Activated CD4-positive, alpha-beta T cell treated with anti-CD3 and anti-CD28 coated beads, Interleukin-2, amount 10 ng/mL, durations not matched to agents 7 days and 5 days (primary cell): ENCODE measurements at regions not wholly inside any gene's neighbourhood (a gene's known extent, or its start where the extent isn't known, plus 50 kb on each side); places are given as distances from the start of the nearest gene placed in this dataset.
"Not testable (repeated sequence)": the region's sequence is repeated elsewhere in the genome, so short reads cannot be mapped to it uniquely, and the experiment has no call there.

Experiments used
- CTCF ChIA-PET: fragments of 350-600 bp; sonication (Branson Sonifier 250); formaldehyde crosslinking; loops from one replicate; lab custom pipeline; 2021; ENCODE audit warnings: antibody characterized with exemption; lab: Charles Lee
- POLR2A ChIA-PET: fragments of 350-600 bp; sonication (Branson Sonifier 250); formaldehyde crosslinking; loops from one replicate; lab custom pipeline; 2021; ENCODE audit warnings: antibody characterized with exemption; lab: Charles Lee
- DNase-seq: peaks from one replicate; pipeline ENCODE4 v3.0.0-alpha.2; 2020
- H3K27ac Mint-ChIP-seq: one replicate; pipeline ENCODE4 v1.8.0; 2021; ENCODE audit warnings: mild to moderate bottlenecking, moderate library complexity, mixed read lengths
- H3K27me3 Mint-ChIP-seq: one replicate; pipeline ENCODE4 v1.8.0; 2021; ENCODE audit warnings: mixed read lengths
- H3K36me3 Mint-ChIP-seq: one replicate; pipeline ENCODE4 v1.8.0; 2021; ENCODE audit warnings: low read depth, mixed read lengths
- H3K4me1 Mint-ChIP-seq: one replicate; pipeline ENCODE4 v1.8.0; 2021; ENCODE audit warnings: mixed read lengths
- H3K4me3 Mint-ChIP-seq: one replicate; pipeline ENCODE4 v1.8.0; 2021; ENCODE audit warnings: mild to moderate bottlenecking, moderate library complexity, mixed read lengths
- H3K9me3 Mint-ChIP-seq: one replicate; pipeline ENCODE4 v1.8.0; 2021; ENCODE audit warnings: mixed read lengths

- no peak overlapping the region for H3K27ac Mint-ChIP-seq
- CTCF ChIA-PET, result no interaction called here
- no peaks in the 10 kb centered on the region for H3K36me3 Mint-ChIP-seq
- peaks cover 3% of the 10 kb centered on the region for H3K9me3 Mint-ChIP-seq
- POLR2A ChIA-PET, result no interaction called here
- H3K4me3 Mint-ChIP-seq, result no peak overlapping the region
- DNase-seq, result no peak
- H3K4me1 Mint-ChIP-seq, result no peaks in the 10 kb centered on the region
- no peaks in the 10 kb centered on the region for H3K27me3 Mint-ChIP-seq
These were observed 63.0 kb downstream of the HLX start for GRCh38 chr1:220942278-220942677.

- H3K27ac Mint-ChIP-seq, CTCF ChIA-PET, POLR2A ChIA-PET, H3K36me3 Mint-ChIP-seq, H3K27me3 Mint-ChIP-seq, H3K9me3 Mint-ChIP-seq, H3K4me1 Mint-ChIP-seq, H3K4me3 Mint-ChIP-seq, DNase-seq: not testable (repeated sequence)
These were observed 63.7 kb downstream of the HLX start for GRCh38 chr1:220942914-220943313.

GRCh38 chr1:220943319-220943996, 64.2 kb downstream of the HLX start:
- no peaks in the 10 kb centered on the region for H3K4me1 Mint-ChIP-seq
- H3K27me3 Mint-ChIP-seq, result no peaks in the 10 kb centered on the region
- H3K4me3 Mint-ChIP-seq, result no peak overlapping the region
- H3K9me3 Mint-ChIP-seq, result peaks cover 3% of the 10 kb centered on the region
- no peak for DNase-seq
- ChIA-PET POLR2A (no interaction called here), CTCF (interaction anchor here (1.2 kb wide), 1 partner anchor 24 kb away, joined by 3 read pairs; no protein-coding TSS in a partner anchor)
- H3K27ac Mint-ChIP-seq, result no peak overlapping the region
- no peaks in the 10 kb centered on the region for H3K36me3 Mint-ChIP-seq

GRCh38 chr1:220950576-220950975, 71.3 kb downstream of the HLX start:
- no peak for DNase-seq
- CTCF ChIA-PET, result no interaction called here
- Mint-ChIP-seq H3K36me3 (no peaks in the 10 kb centered on the region), H3K9me3 (no peaks in the 10 kb centered on the region), H3K4me3 (no peak overlapping the region), H3K4me1 (no peaks in the 10 kb centered on the region), H3K27ac (no peak overlapping the region), H3K27me3 (no peaks in the 10 kb centered on the region)
- POLR2A ChIA-PET, result no interaction called here

- no peak overlapping the region for H3K27ac Mint-ChIP-seq
- no peaks in the 10 kb centered on the region for H3K36me3 Mint-ChIP-seq
- no peaks in the 10 kb centered on the region for H3K27me3 Mint-ChIP-seq
- ChIA-PET POLR2A (no interaction called here), CTCF (no interaction called here)
- no peak for DNase-seq
- H3K4me3 Mint-ChIP-seq, result no peak overlapping the region
- H3K4me1 Mint-ChIP-seq, result no peaks in the 10 kb centered on the region
- no peaks in the 10 kb centered on the region for H3K9me3 Mint-ChIP-seq
These were observed 73.9 kb downstream of the HLX start for GRCh38 chr1:220952961-220953643.

- POLR2A ChIA-PET, result no interaction called here
- Mint-ChIP-seq H3K4me1 (no peaks in the 10 kb centered on the region), H3K36me3 (no peaks in the 10 kb centered on the region), H3K4me3 (no peak overlapping the region), H3K27me3 (no peaks in the 10 kb centered on the region), H3K9me3 (no peaks in the 10 kb centered on the region), H3K27ac (no peak overlapping the region)
- DNase-seq, result no peak
- CTCF ChIA-PET, result no interaction called here
These were observed 75.3 kb downstream of the HLX start for GRCh38 chr1:220954321-220955075.

GRCh38 chr1:220955116-220955515, 75.9 kb downstream of the HLX start:
- no peak for DNase-seq
- no peak overlapping the region for H3K27ac Mint-ChIP-seq
- CTCF ChIA-PET, result no interaction called here
- POLR2A ChIA-PET, result no interaction called here
- no peaks in the 10 kb centered on the region for H3K4me1 Mint-ChIP-seq
- H3K4me3 Mint-ChIP-seq, result no peak overlapping the region
- no peaks in the 10 kb centered on the region for H3K36me3 Mint-ChIP-seq
- no peaks in the 10 kb centered on the region for H3K9me3 Mint-ChIP-seq
- H3K27me3 Mint-ChIP-seq, result no peaks in the 10 kb centered on the region

GRCh38 chr1:220956501-220957232, 77.4 kb downstream of the HLX start:
- no peaks in the 10 kb centered on the region for H3K9me3 Mint-ChIP-seq
- H3K36me3 Mint-ChIP-seq, result no peaks in the 10 kb centered on the region
- H3K4me3 Mint-ChIP-seq, result no peak overlapping the region
- no peak for DNase-seq
- POLR2A ChIA-PET, result no interaction called here
- no peak overlapping the region for H3K27ac Mint-ChIP-seq
- no peaks in the 10 kb centered on the region for H3K4me1 Mint-ChIP-seq
- CTCF ChIA-PET, result interaction anchor here (0.6 to 0.7 kb wide), 3 partner anchors 26 to 42 kb away, joined by 3 to 6 read pairs (median 4); no protein-coding TSS in a partner anchor
- H3K27me3 Mint-ChIP-seq, result no peaks in the 10 kb centered on the region

GRCh38 chr1:220957233-220957605, 78.0 kb downstream of the HLX start:
- H3K27me3 Mint-ChIP-seq, result no peaks in the 10 kb centered on the region
- no peaks in the 10 kb centered on the region for H3K36me3 Mint-ChIP-seq
- POLR2A ChIA-PET, result no interaction called here
- H3K9me3 Mint-ChIP-seq, result no peaks in the 10 kb centered on the region
- CTCF ChIA-PET, result interaction anchor here (0.6 to 0.7 kb wide), 2 partner anchors 34 to 42 kb away, joined by 3 to 4 read pairs; no protein-coding TSS in a partner anchor
- DNase-seq, result no peak
- H3K27ac Mint-ChIP-seq, result no peak overlapping the region
- no peak overlapping the region for H3K4me3 Mint-ChIP-seq
- H3K4me1 Mint-ChIP-seq, result no peaks in the 10 kb centered on the region

- H3K4me3 Mint-ChIP-seq, result no peak overlapping the region
- no peaks in the 10 kb centered on the region for H3K27me3 Mint-ChIP-seq
- H3K4me1 Mint-ChIP-seq, result no peaks in the 10 kb centered on the region
- no peaks in the 10 kb centered on the region for H3K36me3 Mint-ChIP-seq
- DNase-seq, result no peak
- H3K9me3 Mint-ChIP-seq, result no peaks in the 10 kb centered on the region
- ChIA-PET CTCF (no interaction called here), POLR2A (no interaction called here)
- H3K27ac Mint-ChIP-seq, result no peak overlapping the region
These were observed 79.0 kb downstream of the HLX start for GRCh38 chr1:220958234-220958633.

GRCh38 chr1:220962031-220962751, 82.9 kb downstream of the HLX start:
- Mint-ChIP-seq H3K4me1 (no peaks in the 10 kb centered on the region), H3K27ac (no peak overlapping the region), H3K27me3 (no peaks in the 10 kb centered on the region), H3K36me3 (no peaks in the 10 kb centered on the region), H3K9me3 (no peaks in the 10 kb centered on the region), H3K4me3 (no peak overlapping the region)
- ChIA-PET POLR2A (no interaction called here), CTCF (no interaction called here)
- no peak for DNase-seq

- no peaks in the 10 kb centered on the region for H3K9me3 Mint-ChIP-seq
- no peak overlapping the region for H3K4me3 Mint-ChIP-seq
- CTCF ChIA-PET, result no interaction called here
- POLR2A ChIA-PET, result no interaction called here
- H3K4me1 Mint-ChIP-seq, result no peaks in the 10 kb centered on the region
- no peaks in the 10 kb centered on the region for H3K36me3 Mint-ChIP-seq
- no peaks in the 10 kb centered on the region for H3K27me3 Mint-ChIP-seq
- H3K27ac Mint-ChIP-seq, result no peak overlapping the region
- DNase-seq, result no peak
These were observed 86.8 kb downstream of the HLX start for GRCh38 chr1:220966041-220966440.
